ENCODE measurements at regions not wholly inside any gene's neighbourhood (a gene's known extent, or its start where the extent isn't known, plus 50 kb on each side); places are given as distances from the start of the nearest gene placed in this dataset.

- H4K5ac ChIP-seq (ENCODE audit: insufficient read length, low read depth, low read length): no peak overlapping the region
- TF ChIP-seq SIRT6 (IDR thresholded peaks at IDR 0.05; ENCODE audit: low read length) (no peak), TEAD4 (IDR thresholded peaks at IDR 0.05; ENCODE audit: low read depth, low read length) (no peak), RAD21 (IDR thresholded peaks at IDR 0.05 in 1 of 2, conservative IDR thresholded peaks at IDR 0.05 in 1 of 2; ENCODE audit: low read depth in 2 of 2, low read length in 2 of 2) (no peak), YY1 (IDR thresholded peaks at IDR 0.05; ENCODE audit: low read depth, low read length) (no peak), CBX5 (IDR thresholded peaks at IDR 0.05; ENCODE audit: low read depth, low read length) (no peak), GTF2F1 (IDR thresholded peaks at IDR 0.05; ENCODE audit: borderline replicate concordance, low read depth, low read length) (no peak)
- H3K4me2 ChIP-seq (ENCODE audit: insufficient read depth in 1 of 2, low read depth in 2 of 2, low read length in 2 of 2): no peak overlapping the region
- no peak overlapping the region for H3K18ac ChIP-seq (ENCODE audit: extremely low read depth, low read length)
- H3K27ac ChIP-seq (ENCODE audit: low read depth, low read length): no peak overlapping the region
- H2AK5ac ChIP-seq (ENCODE audit: low read depth, low read length): no peak overlapping the region
- no peak overlapping the region for H3K4me3 ChIP-seq (ENCODE audit: extremely low read depth in 1 of 4, insufficient read depth in 2 of 4, low read depth in 3 of 4, low read length in 4 of 4)
- no peaks in the 10 kb centered on the region for H3K9me3 ChIP-seq (ENCODE audit: insufficient read depth in 2 of 2, low read depth in 1 of 2, low read length in 1 of 2)
- H3K23ac ChIP-seq (ENCODE audit: insufficient read length): no peak overlapping the region
- H3K14ac ChIP-seq (ENCODE audit: insufficient read length): no peak overlapping the region
- H3K23me2 ChIP-seq (ENCODE audit: low read depth, low read length): no peaks in the 10 kb centered on the region
- FAIRE-seq (no peak), DNase-seq (ENCODE audit: low read depth in 1 of 2, low spot score in 2 of 2) (no peak)
- peaks cover 2 to 8% (median 6%) of the 10 kb centered on the region in 4 experiments for H3K4me1 ChIP-seq (replicated peaks in 1 of 4; ENCODE audit: control insufficient read depth in 3 of 4, insufficient read depth in 4 of 4, low read length in 3 of 4)
- no peak overlapping the region for H3K9ac ChIP-seq (replicated peaks in 1 of 4; ENCODE audit: extremely low read depth in 1 of 4, low read depth in 3 of 4, low read length in 3 of 4)
- no peak overlapping the region for H3K4ac ChIP-seq (replicated peaks; ENCODE audit: insufficient read length, low read depth, low read length)
- no peaks in the 10 kb centered on the region for H4K20me1 ChIP-seq (replicated peaks in 1 of 2; ENCODE audit: control insufficient read depth in 1 of 2, insufficient read depth in 2 of 2, low read length in 2 of 2)
- ChIA-PET POLR2A (ENCODE audit: partially characterized antibody) (no interaction called here), CTCF (ENCODE audit: partially characterized antibody) (interaction anchor here (1.0 kb wide), 1 partner anchor 205 kb away, joined by 3 read pairs; no protein-coding TSS in a partner anchor)
- no peak overlapping the region for H2BK12ac ChIP-seq (ENCODE audit: low read depth, low read length)
- no peak overlapping the region for H2BK5ac ChIP-seq (ENCODE audit: low read depth, low read length)
- H3K27me3 ChIP-seq (replicated peaks in 1 of 4; ENCODE audit: control insufficient read depth in 3 of 4, extremely low read depth in 1 of 4, insufficient read depth in 3 of 4, low read length in 3 of 4): no peaks in the 10 kb centered on the region
- no peak overlapping the region for H4K91ac ChIP-seq (replicated peaks; ENCODE audit: insufficient read length, low read length)
- no peaks in the 10 kb centered on the region for H3K79me1 ChIP-seq (ENCODE audit: low read depth, low read length)
- no peak overlapping the region for H2BK20ac ChIP-seq (ENCODE audit: low read length)
- H2BK120ac ChIP-seq (replicated peaks; ENCODE audit: low read depth, low read length): no peak overlapping the region
- no peak overlapping the region for H3K56ac ChIP-seq (replicated peaks; ENCODE audit: insufficient read length, low read depth, low read length)
- WGBS, 2 experiments (ENCODE audit: extremely low coverage in 1 of 2, insufficient coverage in 1 of 2, insufficient read length in 1 of 2, insufficient replicate concordance in 2 of 2, low coverage in 1 of 2, low lambda C conversion rate in 2 of 2, missing lambda C conversion rate in 1 of 2): 91% methylated on average over 5 of the region's 5 CpGs; no CpG with 5 or more reads in 1 of the 2 experiments
- no peaks in the 10 kb centered on the region for H3K36me3 ChIP-seq (ENCODE audit: control insufficient read depth in 2 of 4, insufficient read depth in 4 of 4, low read length in 3 of 4)
- no peaks in the 10 kb centered on the region for H3K79me2 ChIP-seq (ENCODE audit: control insufficient read depth in 1 of 2, insufficient read depth in 2 of 2, low read length in 2 of 2)
- H2BK15ac ChIP-seq (ENCODE audit: low read length): no peak overlapping the region
- no peak overlapping the region for H2AFZ ChIP-seq (ENCODE audit: low read length)
- H4K8ac ChIP-seq (ENCODE audit: extremely low read depth, insufficient read depth, low read length): no peak overlapping the region
Measured at GRCh38 chr11:112792070-112792469, 169.2 kb upstream of the NCAM1 start.

Data from H1 (cell line).